Liver (tissue), 3 donors: ENCODE measurements at regions not wholly inside any gene's neighbourhood (a gene's known extent, or its start where the extent isn't known, plus 50 kb on each side); places are given as distances from the start of the nearest gene placed in this dataset.

Source experiments
- CTCF ChIP-seq: fragments of 150-350 bp; IDR thresholded peaks from 2 replicates; pipeline ENCODE4 v1.5.1; 2017; ENCODE audit warnings: improper control_type of control experiment, low read depth, low read length; ENCODE audit not compliant: missing input control
- FOXA1 ChIP-seq: IDR thresholded peaks from 2 replicates; pipeline ENCODE4 v1.6.1; 2016; ENCODE audit warnings: antibody characterized with exemption
- GABPA ChIP-seq, 2 donors: IDR thresholded peaks in 1 of 2; conservative IDR thresholded peaks in 1 of 2; 2 replicates each; pipeline ENCODE4 v1.6.1; 2016; ENCODE audit warnings: antibody characterized with exemption in 2 of 2, mild to moderate bottlenecking in 1 of 2, moderate library complexity in 1 of 2
- HNF4A ChIP-seq, 2 donors: conservative IDR thresholded peaks; 2 replicates each; pipeline ENCODE4 v1.6.1; 2016; ENCODE audit warnings: antibody characterized with exemption in 2 of 2, mild to moderate bottlenecking in 2 of 2
- MAX ChIP-seq: IDR thresholded peaks from 2 replicates; pipeline ENCODE4 v1.6.1; 2016; ENCODE audit warnings: antibody characterized with exemption
- NR2F2 ChIP-seq: IDR thresholded peaks from 2 replicates; pipeline ENCODE4 v1.6.1; 2016; ENCODE audit warnings: antibody characterized with exemption
- RAD21 ChIP-seq, 2 donors: IDR thresholded peaks; 2 replicates each; pipeline ENCODE4 v1.6.1; 2016; ENCODE audit warnings: antibody characterized with exemption in 2 of 2, mild to moderate bottlenecking in 2 of 2
- REST ChIP-seq: IDR thresholded peaks from 2 replicates; pipeline ENCODE4 v1.6.1; 2016; ENCODE audit warnings: antibody characterized with exemption, mild to moderate bottlenecking
- TAF1 ChIP-seq: conservative IDR thresholded peaks from 2 replicates; pipeline ENCODE4 v1.6.1; 2016; ENCODE audit warnings: antibody characterized with exemption, mild to moderate bottlenecking
- ZBTB33 ChIP-seq: IDR thresholded peaks from 2 replicates; pipeline ENCODE4 v1.6.1; 2016; ENCODE audit warnings: antibody characterized with exemption
- donor health status: healthy.
- donor health status: healthy.

- TF ChIP-seq CTCF, result no peak
- no peak for TF ChIP-seq TAF1
- no peak for TF ChIP-seq GABPA (IDR thresholded peaks at IDR 0.05 in 1 of 2, conservative IDR thresholded peaks at IDR 0.05 in 1 of 2)
- TF ChIP-seq RAD21 (IDR thresholded peaks at IDR 0.05), result no peak
- no peak for TF ChIP-seq ZBTB33
- TF ChIP-seq NR2F2, result no peak
- TF ChIP-seq HNF4A (conservative IDR thresholded peaks at IDR 0.05), result no peak
- TF ChIP-seq MAX, result no peak
- TF ChIP-seq REST, result no peak
- no peak for TF ChIP-seq FOXA1
These were observed 398.8 kb downstream of the ENC1 start for GRCh38 chr5:74241751-74242140.
